Middle frontal gyrus (tissue), 1 donor: ENCODE measurements at regions not wholly inside any gene's neighbourhood (a gene's known extent, or its start where the extent isn't known, plus 50 kb on each side); places are given as distances from the start of the nearest gene placed in this dataset.

Source experiments
- DNase-seq: peaks from one replicate; pipeline ENCODE4 v3.0.0-alpha.2; 2015; ENCODE audit warnings: low spot score; ENCODE audit errors: extremely low spot score

DNA sequence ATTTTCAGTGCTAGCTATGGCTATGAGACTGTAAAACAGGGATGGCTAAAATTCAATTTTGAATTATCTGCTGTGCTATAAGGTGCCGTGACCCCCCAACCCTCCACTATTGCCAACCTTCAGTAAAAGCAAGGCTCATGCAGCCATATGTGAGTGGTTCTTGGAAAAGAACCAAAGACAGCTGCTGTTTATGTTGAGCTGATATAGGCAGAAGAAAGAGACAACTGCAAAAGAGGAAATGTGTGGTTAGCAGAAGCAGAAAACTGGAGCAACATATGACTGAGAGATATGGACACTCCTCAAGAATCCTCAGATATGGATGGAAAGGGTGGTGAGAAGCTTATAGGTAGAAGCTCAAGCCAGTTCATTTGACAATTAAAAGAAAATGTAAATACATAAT, 200.3 kb downstream of the TLE1 start:
- peak; percentile 13 for DNase-seq

DNA sequence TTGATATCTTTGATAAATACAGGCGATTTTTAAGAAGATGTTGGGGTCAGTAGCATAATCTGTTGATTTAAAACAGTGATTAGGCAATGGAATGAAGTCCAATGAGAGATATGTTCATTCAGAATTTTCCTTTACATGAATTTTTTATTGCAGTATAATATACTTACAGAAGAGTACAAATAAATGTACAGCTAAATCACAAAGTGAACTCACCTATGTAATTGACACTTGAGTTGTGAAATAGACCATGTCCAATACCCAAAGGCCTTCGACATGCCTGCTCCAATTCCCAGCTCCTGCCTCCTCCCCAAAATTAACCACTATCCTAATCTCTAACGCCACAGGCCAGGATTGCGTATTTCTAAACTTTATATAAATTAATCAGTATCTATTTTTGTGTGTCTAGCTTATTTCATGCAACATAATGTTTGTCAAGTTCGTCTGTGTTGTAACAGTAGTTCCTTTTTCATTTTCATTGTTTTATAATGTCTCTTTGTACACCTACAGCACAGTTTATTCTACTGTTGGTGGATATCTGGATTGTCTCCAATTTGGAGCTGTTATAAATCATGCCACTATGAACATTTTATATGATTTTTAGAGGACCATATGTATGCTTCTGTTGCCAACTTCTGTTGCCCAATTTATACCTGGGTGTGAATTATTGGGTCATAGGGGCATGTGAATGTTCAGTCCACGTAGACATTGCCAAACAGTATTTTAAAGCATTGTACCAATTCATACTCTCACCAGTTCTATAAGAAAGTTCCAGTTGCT, 208.3 kb downstream of the TLE1 start:
- DNase-seq = no peak

DNA sequence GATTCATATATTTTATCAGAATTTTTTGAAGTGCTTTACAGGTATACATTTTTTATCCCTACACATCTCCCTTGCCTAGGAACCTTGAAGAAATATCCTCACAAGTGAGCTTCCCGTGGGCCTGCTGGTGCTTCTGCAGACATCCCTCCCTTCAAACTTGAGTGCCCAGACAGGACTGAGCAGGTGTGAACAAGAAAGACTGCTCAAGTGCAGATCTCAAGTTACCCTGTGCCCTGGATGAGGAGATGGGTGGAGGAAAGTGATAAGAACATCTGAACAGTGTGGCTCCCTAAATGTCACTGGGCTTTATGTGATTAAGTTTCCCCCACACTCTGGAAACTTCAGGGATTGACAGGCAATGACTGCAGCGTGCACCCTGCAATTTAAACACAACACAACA, 209.8 kb downstream of the TLE1 start:
- no peak for DNase-seq

DNA sequence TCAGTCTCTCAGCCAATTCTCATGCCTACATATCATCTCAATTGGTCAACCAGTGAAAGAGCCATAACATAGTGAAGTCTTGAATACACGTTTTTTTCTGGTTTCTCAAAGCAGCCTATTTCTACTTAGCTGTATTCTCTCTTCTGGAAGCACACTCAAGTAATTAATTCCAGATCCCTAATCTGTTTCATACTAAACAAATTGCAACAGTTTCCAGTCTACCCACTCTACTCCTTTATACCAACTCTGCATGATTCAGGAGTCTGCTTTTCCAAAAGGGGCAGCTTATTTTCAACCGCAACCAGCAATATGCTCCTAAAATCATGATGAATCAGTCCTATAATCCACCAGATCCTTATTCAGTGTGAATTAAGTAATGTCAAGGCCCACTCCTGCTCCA, 211.7 kb downstream of the TLE1 start:
- no peak for DNase-seq

DNA sequence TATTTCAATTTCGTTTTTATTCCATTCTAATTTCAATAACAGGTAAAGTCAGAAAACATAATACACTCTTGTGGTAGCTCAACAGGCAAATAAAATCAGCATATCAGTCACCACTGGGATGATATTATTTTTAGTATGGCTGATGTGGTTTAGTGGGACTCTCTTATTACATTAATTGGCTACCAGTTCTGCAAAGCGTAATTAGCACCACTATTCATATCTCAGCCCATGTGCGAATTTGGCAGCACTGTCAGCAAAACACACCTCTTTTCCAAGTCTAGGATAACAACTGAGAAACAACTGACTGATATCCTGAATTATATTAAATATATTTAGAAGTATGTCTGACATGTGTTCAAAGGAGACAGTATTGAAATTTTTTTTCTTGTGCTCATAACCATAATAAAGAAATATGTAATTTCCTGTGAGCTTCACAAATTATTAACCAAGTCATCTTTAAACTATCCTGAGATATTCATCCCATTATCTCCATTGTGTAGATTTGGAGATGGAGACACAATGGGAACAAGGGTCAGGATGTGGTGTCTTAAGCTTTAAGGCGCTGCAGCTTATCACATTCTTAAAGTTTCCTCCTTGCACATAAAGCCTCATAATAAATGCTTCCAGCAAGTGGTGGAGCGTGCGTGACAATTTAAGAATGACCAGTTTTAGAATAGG, 212.4 kb downstream of the TLE1 start:
- DNase-seq = no peak

DNA sequence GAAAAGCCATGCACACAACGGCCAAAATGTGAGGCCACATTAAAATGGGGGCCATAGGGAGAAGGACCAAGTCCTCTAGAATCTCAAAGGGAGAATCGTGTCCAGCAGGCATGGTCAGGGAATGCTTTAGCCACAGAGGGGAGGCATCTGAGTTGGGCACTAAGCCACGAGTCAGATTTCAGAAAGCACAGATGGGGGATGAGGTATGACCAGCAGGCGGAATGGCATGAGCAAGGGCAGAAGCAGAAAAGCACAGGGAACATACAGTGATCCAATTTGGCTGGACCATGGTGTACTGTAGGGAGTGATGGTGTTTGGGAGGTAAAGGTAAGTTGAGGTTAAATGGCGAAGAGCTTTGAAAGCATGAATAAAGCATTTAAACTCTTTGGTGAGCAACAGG, 214.6 kb downstream of the TLE1 start:
- no peak for DNase-seq

DNA sequence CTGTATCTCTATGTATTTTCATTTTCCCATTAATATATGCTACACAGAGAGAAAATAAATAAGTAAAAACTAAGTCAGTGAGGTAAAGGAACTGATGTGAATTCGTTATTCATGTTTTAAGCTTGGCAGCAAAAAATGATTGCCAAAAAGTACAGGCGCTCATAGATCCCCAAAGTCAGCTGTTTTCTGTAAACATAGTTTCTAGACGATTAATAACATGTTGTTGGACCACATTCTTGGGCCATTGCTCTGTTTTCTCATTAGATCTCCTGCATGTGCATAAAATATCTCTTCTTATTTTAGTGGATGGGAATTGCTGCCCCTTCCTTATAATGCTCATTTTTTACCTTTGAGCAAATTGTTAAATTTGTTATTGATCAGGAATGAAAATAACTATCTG, 215.2 kb downstream of the TLE1 start:
- DNase-seq = no peak

DNA sequence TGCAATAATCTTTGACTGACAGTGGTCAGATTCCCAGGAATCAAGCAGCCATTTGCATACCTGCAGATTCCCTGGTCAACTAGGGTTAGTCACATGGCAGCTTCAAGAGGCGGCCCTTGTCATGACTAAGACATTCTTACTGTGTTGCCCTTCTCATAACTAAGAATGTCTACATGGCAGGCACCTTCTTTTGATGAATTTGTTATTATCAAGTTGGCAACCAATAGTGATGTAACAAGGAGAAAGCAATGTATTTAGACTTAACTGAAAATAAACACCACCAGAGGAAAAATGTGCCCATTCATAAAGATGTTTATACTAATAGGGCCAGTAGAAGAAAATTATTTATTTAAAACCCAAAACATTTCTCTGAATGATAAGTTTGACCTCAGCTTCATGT, 215.6 kb downstream of the TLE1 start:
- DNase-seq = no peak

DNA sequence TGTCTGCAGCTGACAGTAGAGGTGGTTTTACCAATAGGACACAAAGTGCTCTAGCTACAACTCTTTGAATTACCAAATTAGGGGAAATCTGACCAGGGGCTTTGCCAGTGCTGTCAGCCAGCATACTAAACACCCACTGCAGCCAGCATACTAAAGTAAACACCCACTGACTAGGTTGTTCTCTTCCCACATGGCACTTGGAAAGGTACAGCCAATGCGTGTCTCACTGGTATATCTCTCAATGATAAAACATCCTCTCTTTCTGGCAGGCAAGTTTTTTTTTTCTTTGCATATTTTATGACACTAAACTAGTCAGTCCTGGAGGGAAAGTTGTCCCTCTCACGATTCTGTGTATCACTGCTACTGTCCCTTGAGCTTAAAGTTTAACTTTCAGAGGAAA, 216.1 kb downstream of the TLE1 start:
- DNase-seq = peak; percentile 24

DNA sequence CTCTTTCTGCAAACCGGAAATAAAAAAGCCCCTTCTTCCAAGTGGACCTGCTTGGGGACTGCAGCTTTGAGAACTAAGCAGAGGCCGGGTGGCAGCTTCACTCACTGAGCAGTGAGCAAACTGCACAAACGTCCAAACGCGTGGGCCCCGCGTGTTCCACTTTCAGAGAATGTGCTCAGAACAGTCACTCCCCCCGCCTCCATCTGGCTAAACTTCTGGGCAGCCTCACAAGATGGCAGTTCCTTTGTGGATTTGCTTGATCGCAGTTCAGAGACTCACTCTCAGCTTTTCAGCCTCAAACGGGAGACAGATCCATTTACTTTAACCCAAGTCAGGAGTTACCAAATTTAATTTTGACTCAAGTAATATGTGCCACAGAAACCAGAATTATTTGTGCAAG, 216.6 kb downstream of the TLE1 start:
- peak; percentile 73 for DNase-seq

DNA sequence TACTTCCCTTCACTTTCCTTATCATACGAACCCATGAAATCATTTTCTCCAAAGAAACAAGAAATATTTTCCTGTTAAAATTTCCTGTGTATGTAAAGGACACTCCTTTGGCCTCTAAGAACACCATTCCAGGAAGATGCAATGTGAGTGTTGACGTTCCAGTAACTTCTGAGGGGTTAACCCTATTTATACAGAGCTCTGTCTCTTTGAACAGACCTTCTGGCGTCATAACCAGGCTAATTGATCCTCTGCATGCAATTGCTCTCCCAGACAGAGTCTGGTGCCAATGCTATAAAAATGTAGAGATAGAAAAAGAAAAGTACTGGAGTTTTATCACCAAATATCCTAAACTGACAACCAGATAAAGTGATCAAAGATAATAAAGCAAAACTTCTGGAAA, 218.5 kb downstream of the TLE1 start:
- DNase-seq = no peak

DNA sequence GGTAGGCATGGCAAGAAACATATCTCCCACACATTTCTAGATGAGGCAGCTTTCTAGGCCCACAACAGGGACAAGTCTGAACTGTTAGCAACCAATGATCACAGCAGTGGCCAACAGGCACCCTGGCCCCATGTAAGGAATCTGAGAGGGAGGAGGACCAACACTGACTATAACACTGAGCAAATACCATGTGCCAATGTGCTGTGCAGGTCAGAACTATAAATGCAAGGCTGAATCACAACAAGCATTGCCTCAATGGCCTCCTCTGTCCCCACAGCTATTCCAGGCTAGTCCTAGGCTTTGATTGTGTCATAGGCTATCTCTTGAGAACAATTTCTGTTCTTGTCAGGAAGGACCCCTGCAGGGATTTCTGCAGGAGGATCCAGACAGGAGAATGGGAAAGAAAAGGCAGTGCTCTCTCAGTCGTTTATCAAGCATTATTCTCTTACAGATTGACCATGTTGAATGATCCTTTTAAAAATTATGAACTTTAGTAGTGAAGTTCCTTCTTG, 221.2 kb downstream of the TLE1 start:
- DNase-seq = no peak

DNA sequence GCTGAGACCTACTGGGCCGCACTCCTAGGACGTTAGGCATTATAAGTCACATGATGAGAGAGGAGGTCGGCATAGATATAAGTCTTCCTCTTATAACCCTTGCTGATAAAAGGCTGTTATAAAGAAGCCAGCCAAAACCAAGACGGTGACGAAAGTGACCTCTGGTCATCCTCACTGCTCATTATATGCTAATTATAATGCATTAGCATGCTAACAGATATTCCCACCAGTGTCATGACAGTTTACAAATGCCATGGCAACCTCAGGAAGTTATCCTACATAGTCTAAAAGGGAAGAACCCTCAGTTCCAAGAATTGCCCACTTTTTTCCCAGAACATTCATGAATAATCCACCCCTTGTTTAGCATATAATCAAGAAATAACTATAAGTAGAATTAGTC, 222.4 kb downstream of the TLE1 start:
- no peak for DNase-seq

DNA sequence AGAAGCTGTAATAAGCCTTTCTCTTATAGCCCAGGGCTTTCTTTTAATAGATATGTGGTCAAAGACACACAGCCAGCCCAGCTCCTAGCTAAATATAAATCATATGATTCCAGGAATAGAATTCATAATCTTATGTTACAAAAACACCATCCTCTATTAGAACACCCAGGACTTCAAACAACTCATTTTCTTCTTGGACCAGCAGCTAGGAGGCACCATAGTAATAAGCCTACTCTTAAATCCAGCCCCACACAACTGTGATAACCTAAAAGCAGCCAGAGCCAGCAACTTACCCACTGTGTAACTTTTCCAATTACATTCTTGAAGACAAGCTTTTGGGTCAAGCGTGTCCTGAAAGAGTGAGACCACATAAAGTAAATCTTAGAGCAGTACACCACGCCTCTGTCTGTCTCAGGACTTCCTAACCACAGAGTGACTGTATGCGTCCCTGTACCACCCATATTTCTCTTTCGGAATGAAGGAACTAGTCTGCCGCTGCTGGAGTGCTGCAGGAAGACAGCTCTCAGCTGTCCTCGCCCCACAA, 223.8 kb downstream of the TLE1 start:
- DNase-seq = no peak

DNA sequence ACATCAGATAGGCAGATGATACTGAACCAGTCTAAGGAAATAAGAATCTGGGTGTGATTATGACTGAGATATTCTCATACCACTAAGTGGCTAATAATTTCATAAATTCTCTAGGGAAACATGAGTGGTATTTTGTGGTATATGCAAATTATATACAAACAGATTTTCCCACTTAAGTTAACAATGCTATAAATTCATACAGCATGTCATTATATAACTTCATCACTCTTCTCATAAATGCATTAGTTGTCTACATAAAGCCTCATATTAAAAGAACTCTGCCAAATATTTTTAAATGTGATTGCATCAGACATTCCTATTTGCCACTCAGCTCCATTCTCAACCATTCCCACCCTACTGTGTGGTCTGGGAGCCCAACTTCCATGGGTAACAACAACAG, 226.5 kb downstream of the TLE1 start:
- DNase-seq = no peak

DNA sequence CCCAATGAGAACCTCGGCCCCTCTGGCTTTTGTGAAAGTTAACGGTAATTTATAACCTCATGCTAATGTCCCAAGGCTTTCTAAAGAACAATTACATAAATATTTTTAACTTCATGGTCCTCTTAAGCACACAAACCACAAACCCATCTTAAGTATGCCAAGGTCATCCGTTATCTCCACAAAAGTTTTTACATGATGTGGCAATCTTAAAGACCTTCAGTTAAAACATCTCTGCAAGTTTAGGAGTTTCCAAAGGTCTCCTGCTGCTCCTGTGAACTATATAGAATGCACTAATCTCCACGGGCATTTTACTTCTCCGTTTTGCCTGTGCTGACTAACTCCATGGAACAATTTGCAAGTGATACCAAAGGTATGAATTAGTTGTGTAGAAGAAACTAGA, 228.2 kb downstream of the TLE1 start:
- DNase-seq = no peak

DNA sequence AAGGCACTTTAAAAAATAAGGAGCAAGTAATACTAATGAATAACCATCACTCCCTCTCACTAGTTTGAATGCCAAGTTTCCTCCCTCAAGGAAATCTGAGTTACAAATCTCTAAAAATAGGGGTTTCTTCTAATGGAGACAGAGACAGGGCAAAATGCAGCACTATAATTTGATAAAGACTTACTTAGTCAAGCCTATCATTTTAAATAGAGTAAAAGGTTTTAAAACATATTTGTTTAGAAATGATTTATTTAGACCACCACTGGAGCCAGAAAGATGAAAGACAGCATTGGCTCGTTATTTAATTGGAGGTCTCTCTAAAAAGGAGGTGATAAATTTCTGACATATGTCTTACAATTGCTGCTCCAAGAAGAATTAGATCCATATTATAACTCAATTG, 228.7 kb downstream of the TLE1 start:
- no peak for DNase-seq

DNA sequence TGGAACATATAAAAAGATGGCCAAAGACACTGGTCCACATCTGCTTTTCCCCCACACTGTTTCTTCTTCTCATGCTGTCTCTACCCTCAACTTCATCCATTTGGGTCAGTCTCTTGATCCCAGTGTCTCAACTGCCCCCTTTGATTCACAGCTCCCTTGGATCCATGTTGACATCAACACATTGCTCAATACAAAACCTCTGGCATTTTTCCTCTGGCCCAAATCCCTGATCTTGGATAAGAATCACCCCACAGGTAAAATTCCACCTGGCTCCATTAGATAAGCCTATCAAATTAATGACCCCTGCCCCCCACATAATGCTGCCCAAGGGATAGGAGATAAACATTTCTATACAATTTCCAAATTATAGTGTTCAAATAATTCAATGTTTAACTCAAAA, 229.8 kb downstream of the TLE1 start:
- no peak for DNase-seq

DNA sequence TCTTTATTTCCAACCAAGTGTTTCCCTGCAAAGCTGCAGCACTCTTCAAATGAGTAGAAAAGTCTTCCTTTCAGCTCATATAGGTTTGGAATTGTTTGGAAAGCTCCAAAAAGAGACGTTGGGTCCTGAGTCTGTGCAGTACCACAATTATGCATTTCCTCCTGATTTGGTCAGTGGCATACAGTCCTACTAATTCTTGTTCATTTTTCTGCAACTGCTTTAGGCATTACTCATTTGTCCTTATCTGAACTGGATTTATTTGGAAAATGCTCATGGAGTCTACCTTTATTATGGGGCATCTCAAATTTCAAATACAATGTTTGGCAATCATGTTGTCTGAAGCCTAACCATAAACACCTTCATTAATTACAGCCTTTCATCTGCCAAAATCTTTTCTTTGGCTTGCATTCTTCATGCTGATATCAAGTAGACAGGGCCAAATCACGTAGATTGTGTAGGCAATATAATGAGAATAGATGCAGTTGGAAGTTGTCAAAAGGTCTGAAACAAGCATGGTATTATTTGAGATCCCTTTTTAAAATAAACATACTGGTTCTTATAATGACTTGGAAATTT, 232.8 kb downstream of the TLE1 start:
- no peak for DNase-seq

DNA sequence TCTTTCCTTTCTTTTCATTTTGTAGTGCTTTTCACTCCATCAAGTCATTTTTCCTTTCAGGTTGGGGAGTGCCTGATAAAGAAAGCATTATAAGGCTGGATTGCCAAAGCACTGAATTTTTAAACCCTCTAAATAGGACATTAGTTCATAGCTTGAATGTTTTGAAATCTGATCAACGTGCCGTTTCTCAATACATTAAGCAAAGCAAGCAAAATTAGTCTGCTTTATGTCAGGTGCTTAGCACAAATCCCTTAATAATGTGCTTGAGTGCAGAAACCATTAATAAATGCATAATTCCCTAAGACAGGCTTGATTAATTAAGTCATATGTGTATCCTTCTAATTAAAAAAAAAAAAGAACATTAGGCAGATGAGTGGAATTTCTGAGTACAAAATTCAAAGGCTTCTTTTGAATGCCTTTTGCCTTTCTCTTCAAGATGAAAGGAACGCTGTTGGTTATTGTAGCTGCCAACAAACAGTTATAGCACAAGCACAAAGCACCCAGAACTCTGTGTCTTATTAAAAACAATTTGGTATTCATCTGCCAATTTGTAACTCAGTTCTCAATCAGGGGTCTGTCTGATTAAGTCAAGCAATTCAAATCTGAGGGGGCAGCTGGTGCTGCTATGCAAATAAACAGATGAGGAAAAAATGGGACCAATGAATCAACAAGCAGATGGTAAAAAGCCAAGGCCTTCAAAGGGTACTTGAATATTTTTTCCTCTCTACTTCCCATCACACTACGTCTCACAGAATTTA, 233.7 kb downstream of the TLE1 start:
- DNase-seq = no peak

DNA sequence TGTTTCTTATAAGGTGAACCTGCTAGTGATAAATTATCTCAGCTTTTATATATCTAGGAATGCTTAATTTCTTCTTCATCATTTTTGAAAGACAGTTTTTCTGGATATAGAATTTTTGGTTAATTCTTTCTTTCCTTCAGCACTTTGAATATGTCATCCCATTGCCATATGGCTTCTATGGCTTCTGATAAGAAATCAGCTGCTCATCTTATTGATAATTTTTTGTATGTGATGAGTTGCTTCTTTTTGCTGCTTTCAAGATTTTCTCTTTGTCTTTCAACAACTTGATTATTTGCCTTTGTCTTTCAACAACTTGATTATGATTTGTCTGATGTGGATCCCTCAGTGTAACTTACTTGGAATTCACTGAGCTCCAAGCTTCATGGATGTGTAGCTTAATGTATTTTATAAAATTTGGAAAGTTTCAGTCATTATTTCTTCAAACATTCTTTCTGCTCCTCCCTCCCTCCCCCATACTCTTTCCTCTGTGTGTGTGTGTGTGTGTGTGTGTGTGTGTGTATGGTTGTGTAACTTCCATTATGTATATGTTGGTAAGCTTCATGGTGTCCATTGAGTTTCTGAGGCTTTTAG, 243.9 kb downstream of the TLE1 start:
- no peak for DNase-seq
